Erythroblast (primary cell): ENCODE measurements at regions not wholly inside any gene's neighbourhood (a gene's known extent, or its start where the extent isn't known, plus 50 kb on each side); places are given as distances from the start of the nearest gene placed in this dataset.

Experiments used
- GATA1 ChIP-seq: IDR thresholded peaks from 2 replicates; pipeline ENCODE4 v1.6.1; 2011; ENCODE audit warnings: low read depth, mild to moderate bottlenecking, control low read depth, low read length, moderate library complexity
- POLR2A ChIP-seq: IDR thresholded peaks from 2 replicates; pipeline ENCODE4 v1.6.1; 2011; ENCODE audit warnings: mild to moderate bottlenecking, low read length

GRCh38 chr1:200317236-200317635, 92.6 kb downstream of the ZNF281 start:
- no peak for TF ChIP-seq POLR2A
- no peak for TF ChIP-seq GATA1
